ENCODE measurements at regions not wholly inside any gene's neighbourhood (a gene's known extent, or its start where the extent isn't known, plus 50 kb on each side); places are given as distances from the start of the nearest gene placed in this dataset.

DNA sequence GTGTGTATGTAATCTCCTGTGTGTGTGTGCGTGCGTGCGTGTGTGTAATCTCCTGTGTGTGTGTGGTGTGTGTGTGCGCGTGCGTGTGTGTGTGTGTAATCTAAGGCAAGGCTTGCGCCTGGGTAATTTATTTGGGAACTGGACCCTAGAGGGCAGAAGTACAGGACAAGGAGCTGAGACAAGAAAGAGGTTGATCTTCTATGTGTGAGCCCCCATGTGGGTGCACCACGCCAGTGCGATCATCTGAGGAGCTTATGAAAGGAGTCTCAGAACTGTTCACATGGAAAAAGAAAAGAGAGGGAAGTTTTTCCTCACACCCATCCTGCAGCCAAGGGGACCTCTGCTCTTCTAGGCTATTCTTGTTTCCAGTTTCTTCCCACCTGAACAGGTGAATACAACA is 220.1 kb upstream of the GGTLC1 start:
- no peak for DNase-seq (ENCODE audit: low spot score)
- Histone ChIP-seq H3K27ac (ENCODE audit: low read depth in 1 of 2, low read length in 2 of 2) (no peak overlapping the region), H3K27me3 (ENCODE audit: control insufficient read depth in 4 of 4, insufficient read depth in 4 of 4, low read length in 3 of 4) (peaks cover 0 to 12% (median 3%) of the 10 kb centered on the region in 4 donors), H3K9me3 (ENCODE audit: control insufficient read depth in 4 of 4, low read length in 3 of 4) (no peaks in the 10 kb centered on the region), H3K4me3 (ENCODE audit: low read depth in 1 of 3, low read length in 3 of 3) (no peak overlapping the region), H3K9ac (ENCODE audit: low read depth in 1 of 2, low read length in 2 of 2) (no peak overlapping the region), H3K4me1 (ENCODE audit: control insufficient read depth in 4 of 4, insufficient read depth in 4 of 4, low read length in 3 of 4) (no peaks in the 10 kb centered on the region), H3K36me3 (ENCODE audit: control insufficient read depth in 4 of 4, insufficient read depth in 3 of 4, low read depth in 1 of 4, low read length in 3 of 4) (no peaks in the 10 kb centered on the region)
- 90% methylated on average over 9 of the region's 9 CpGs for WGBS
- TF ChIP-seq NR2F2 (IDR thresholded peaks at IDR 0.05) (no peak), FOXA2 (IDR thresholded peaks at IDR 0.05) (no peak), ATF3 (IDR thresholded peaks at IDR 0.05) (no peak), TAF1 (conservative IDR thresholded peaks at IDR 0.05) (no peak), RAD21 (IDR thresholded peaks at IDR 0.05) (no peak), SP1 (IDR thresholded peaks at IDR 0.05) (no peak), MAX (IDR thresholded peaks at IDR 0.05) (no peak), RXRA (IDR thresholded peaks at IDR 0.05) (no peak), EGR1 (IDR thresholded peaks at IDR 0.05; ENCODE audit: low read depth in 2 of 2) (no peak), YY1 (IDR thresholded peaks at IDR 0.05) (no peak), HNF4G (IDR thresholded peaks at IDR 0.05) (no peak), GABPA (IDR thresholded peaks at IDR 0.05 in 1 of 2, conservative IDR thresholded peaks at IDR 0.05 in 1 of 2) (no peak), JUND (IDR thresholded peaks at IDR 0.05) (no peak), HNF4A (conservative IDR thresholded peaks at IDR 0.05) (no peak), FOXA1 (IDR thresholded peaks at IDR 0.05) (no peak)
- TF ChIP-seq, protein P1, sequence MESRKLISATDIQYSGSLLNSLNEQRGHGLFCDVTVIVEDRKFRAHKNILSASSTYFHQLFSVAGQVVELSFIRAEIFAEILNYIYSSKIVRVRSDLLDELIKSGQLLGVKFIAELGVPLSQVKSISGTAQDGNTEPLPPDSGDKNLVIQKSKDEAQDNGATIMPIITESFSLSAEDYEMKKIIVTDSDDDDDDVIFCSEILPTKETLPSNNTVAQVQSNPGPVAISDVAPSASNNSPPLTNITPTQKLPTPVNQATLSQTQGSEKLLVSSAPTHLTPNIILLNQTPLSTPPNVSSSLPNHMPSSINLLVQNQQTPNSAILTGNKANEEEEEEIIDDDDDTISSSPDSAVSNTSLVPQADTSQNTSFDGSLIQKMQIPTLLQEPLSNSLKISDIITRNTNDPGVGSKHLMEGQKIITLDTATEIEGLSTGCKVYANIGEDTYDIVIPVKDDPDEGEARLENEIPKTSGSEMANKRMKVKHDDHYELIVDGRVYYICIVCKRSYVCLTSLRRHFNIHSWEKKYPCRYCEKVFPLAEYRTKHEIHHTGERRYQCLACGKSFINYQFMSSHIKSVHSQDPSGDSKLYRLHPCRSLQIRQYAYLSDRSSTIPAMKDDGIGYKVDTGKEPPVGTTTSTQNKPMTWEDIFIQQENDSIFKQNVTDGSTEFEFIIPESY (IDR thresholded peaks at IDR 0.05): no peak
- TF ChIP-seq, protein P2, sequence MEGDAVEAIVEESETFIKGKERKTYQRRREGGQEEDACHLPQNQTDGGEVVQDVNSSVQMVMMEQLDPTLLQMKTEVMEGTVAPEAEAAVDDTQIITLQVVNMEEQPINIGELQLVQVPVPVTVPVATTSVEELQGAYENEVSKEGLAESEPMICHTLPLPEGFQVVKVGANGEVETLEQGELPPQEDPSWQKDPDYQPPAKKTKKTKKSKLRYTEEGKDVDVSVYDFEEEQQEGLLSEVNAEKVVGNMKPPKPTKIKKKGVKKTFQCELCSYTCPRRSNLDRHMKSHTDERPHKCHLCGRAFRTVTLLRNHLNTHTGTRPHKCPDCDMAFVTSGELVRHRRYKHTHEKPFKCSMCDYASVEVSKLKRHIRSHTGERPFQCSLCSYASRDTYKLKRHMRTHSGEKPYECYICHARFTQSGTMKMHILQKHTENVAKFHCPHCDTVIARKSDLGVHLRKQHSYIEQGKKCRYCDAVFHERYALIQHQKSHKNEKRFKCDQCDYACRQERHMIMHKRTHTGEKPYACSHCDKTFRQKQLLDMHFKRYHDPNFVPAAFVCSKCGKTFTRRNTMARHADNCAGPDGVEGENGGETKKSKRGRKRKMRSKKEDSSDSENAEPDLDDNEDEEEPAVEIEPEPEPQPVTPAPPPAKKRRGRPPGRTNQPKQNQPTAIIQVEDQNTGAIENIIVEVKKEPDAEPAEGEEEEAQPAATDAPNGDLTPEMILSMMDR (IDR thresholded peaks at IDR 0.05; ENCODE audit: low read depth, low read length, missing input control): no peak
- TF ChIP-seq, protein P3, sequence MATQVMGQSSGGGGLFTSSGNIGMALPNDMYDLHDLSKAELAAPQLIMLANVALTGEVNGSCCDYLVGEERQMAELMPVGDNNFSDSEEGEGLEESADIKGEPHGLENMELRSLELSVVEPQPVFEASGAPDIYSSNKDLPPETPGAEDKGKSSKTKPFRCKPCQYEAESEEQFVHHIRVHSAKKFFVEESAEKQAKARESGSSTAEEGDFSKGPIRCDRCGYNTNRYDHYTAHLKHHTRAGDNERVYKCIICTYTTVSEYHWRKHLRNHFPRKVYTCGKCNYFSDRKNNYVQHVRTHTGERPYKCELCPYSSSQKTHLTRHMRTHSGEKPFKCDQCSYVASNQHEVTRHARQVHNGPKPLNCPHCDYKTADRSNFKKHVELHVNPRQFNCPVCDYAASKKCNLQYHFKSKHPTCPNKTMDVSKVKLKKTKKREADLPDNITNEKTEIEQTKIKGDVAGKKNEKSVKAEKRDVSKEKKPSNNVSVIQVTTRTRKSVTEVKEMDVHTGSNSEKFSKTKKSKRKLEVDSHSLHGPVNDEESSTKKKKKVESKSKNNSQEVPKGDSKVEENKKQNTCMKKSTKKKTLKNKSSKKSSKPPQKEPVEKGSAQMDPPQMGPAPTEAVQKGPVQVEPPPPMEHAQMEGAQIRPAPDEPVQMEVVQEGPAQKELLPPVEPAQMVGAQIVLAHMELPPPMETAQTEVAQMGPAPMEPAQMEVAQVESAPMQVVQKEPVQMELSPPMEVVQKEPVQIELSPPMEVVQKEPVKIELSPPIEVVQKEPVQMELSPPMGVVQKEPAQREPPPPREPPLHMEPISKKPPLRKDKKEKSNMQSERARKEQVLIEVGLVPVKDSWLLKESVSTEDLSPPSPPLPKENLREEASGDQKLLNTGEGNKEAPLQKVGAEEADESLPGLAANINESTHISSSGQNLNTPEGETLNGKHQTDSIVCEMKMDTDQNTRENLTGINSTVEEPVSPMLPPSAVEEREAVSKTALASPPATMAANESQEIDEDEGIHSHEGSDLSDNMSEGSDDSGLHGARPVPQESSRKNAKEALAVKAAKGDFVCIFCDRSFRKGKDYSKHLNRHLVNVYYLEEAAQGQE (IDR thresholded peaks at IDR 0.05): no peak
